Kidney (tissue), 13 donors: ENCODE measurements at regions not wholly inside any gene's neighbourhood (a gene's known extent, or its start where the extent isn't known, plus 50 kb on each side); places are given as distances from the start of the nearest gene placed in this dataset.
A peak's percentile ranks its signal among the peaks of the same experiment; 100 is the strongest.

Source experiments
- DNase-seq, 5 donors: peaks; one replicate each; pipeline ENCODE4 v3.0.0-alpha.2; 2013 to 2020
- FAIRE-seq: peaks from 2 replicates; lab custom pipeline; 2012; peaks lifted over from hg19 to GRCh38; lab: Jason Lieb, UNC
- H3K27ac ChIP-seq, 2 donors: one replicate each; pipeline ENCODE4 v1.7.0; 2013; ENCODE audit warnings: low read depth in 2 of 2, low read length in 2 of 2, inconsistent platforms in 1 of 2
- H3K27me3 ChIP-seq: one replicate; pipeline ENCODE4 v1.7.1; 2013; ENCODE audit warnings: low read length, inconsistent platforms; ENCODE audit not compliant: control insufficient read depth, insufficient read depth
- H3K36me3 ChIP-seq, 3 donors: one replicate each; pipeline versions ENCODE4 v1.7.0 to v1.7.1; 2013; ENCODE audit warnings: low read length in 3 of 3, control low read depth in 1 of 3, inconsistent platforms in 1 of 3; ENCODE audit not compliant: insufficient read depth in 3 of 3, control insufficient read depth in 2 of 3
- H3K4me1 ChIP-seq, 3 donors: one replicate each; pipeline versions ENCODE4 v1.7.0 to v1.7.1; 2013; ENCODE audit warnings: low read length in 3 of 3, inconsistent platforms in 1 of 3, low read depth in 1 of 3; ENCODE audit not compliant: control insufficient read depth in 2 of 3, insufficient read depth in 2 of 3
- H3K4me3 ChIP-seq, 3 donors: one replicate each; pipeline versions ENCODE4 v1.7.0 to v1.8.1; 2013; ENCODE audit warnings: low read length in 3 of 3, control low read depth in 1 of 3, inconsistent platforms in 1 of 3
- H3K9ac ChIP-seq, 3 donors: one replicate each; pipeline versions ENCODE4 v1.7.0 to v1.7.1; 2013; ENCODE audit warnings: low read length in 3 of 3, control low read depth in 1 of 3, inconsistent platforms in 1 of 3
- H3K9me3 ChIP-seq, 3 donors: one replicate each; pipeline versions ENCODE4 v1.7.0 to v1.7.1; 2013; ENCODE audit warnings: low read length in 3 of 3, control low read depth in 1 of 3, inconsistent platforms in 1 of 3; ENCODE audit not compliant: control insufficient read depth in 2 of 3, insufficient read depth in 1 of 3
- intact Hi-C: fragments of 100-400 bp; cut with DNase I; formaldehyde crosslinking; loops from one replicate; pipeline ENCODE4 v1.11.1; 2022
- TF ChIP-seq, protein P1 (sequence below): IDR thresholded peaks from 3 replicates; pipeline ENCODE4 v1.5.1; 2012; ENCODE audit warnings: mild to moderate bottlenecking, moderate library complexity, borderline replicate concordance; ENCODE audit not compliant: insufficient read depth; ENCODE audit errors: extremely low read depth
- donor health status: control.
- donor health status: control.
- donor health status: control.
- donor health status: control.
- donor health status: control.
- donor health status: DM: yes; HTN: yes; CAD: no.
- donor health status: Normal renal cell carcinoma (clear cell type).

DNA sequence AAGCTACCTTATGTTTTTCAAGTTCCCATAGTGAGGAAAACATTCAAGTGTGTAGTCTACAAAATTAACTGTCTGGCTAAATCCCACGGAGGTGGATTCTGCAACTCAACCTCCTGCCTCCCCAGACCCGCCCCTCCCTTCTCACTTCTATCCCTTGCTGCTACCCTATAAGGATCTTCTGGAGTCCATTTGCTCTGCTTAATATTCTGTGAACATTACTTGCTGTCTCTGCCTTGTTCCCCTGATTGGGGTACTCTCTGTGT lies 163.2 kb downstream of the KCNE4 start:
- Histone ChIP-seq H3K4me1 (no peaks in the 10 kb centered on the region), H3K36me3 (no peaks in the 10 kb centered on the region), H3K9me3 (peaks cover 0 to 6% (median 3%) of the 10 kb centered on the region in 3 donors), H3K27ac (no peak overlapping the region), H3K27me3 (no peaks in the 10 kb centered on the region), H3K9ac (no peak overlapping the region), H3K4me3 (no peak overlapping the region)
- intact Hi-C loops: no loop called here
- TF ChIP-seq, protein P1, sequence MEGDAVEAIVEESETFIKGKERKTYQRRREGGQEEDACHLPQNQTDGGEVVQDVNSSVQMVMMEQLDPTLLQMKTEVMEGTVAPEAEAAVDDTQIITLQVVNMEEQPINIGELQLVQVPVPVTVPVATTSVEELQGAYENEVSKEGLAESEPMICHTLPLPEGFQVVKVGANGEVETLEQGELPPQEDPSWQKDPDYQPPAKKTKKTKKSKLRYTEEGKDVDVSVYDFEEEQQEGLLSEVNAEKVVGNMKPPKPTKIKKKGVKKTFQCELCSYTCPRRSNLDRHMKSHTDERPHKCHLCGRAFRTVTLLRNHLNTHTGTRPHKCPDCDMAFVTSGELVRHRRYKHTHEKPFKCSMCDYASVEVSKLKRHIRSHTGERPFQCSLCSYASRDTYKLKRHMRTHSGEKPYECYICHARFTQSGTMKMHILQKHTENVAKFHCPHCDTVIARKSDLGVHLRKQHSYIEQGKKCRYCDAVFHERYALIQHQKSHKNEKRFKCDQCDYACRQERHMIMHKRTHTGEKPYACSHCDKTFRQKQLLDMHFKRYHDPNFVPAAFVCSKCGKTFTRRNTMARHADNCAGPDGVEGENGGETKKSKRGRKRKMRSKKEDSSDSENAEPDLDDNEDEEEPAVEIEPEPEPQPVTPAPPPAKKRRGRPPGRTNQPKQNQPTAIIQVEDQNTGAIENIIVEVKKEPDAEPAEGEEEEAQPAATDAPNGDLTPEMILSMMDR: no peak
- no peak for FAIRE-seq
- peak in 2 of 5 donors; percentile 14 to 66 for DNase-seq

GRCh38 chr2:223217373-223217772 lies 165.4 kb downstream of the KCNE4 start:
- DNase-seq: no peak
- no peaks in the 10 kb centered on the region for H3K4me1 ChIP-seq
- no peaks in the 10 kb centered on the region for H3K9me3 ChIP-seq
- no peak for FAIRE-seq
- H3K4me3 ChIP-seq: no peak overlapping the region
- TF ChIP-seq, protein P1: no peak
- intact Hi-C loops: no loop called here
- H3K9ac ChIP-seq: no peak overlapping the region
- H3K36me3 ChIP-seq: no peaks in the 10 kb centered on the region
- H3K27ac ChIP-seq: no peak overlapping the region
- H3K27me3 ChIP-seq: no peaks in the 10 kb centered on the region

GRCh38 chr2:223218587-223219178 lies 166.7 kb downstream of the KCNE4 start:
- no peaks in the 10 kb centered on the region for H3K36me3 ChIP-seq
- DNase-seq (no peak), FAIRE-seq (no peak)
- no peak overlapping the region for H3K9ac ChIP-seq
- TF ChIP-seq, protein P1: no peak
- no peak overlapping the region for H3K27ac ChIP-seq
- intact Hi-C loops: no loop called here
- no peaks in the 10 kb centered on the region for H3K9me3 ChIP-seq
- no peaks in the 10 kb centered on the region for H3K27me3 ChIP-seq
- H3K4me1 ChIP-seq: no peaks in the 10 kb centered on the region
- H3K4me3 ChIP-seq: no peak overlapping the region
